Adrenal gland (tissue), 9 donors: ENCODE measurements at regions not wholly inside any gene's neighbourhood (a gene's known extent, or its start where the extent isn't known, plus 50 kb on each side); places are given as distances from the start of the nearest gene placed in this dataset.

ENCODE experiments used
- DNase-seq, 7 donors: peaks; one replicate each; pipeline ENCODE4 v3.0.0-alpha.2; 2019 to 2020
- H3K27ac ChIP-seq, 5 donors: fragments of 200-600 bp; sonication (generic) in 4 of 5; 1 replicate in 3 of 5; 2 replicates in 2 of 5; pipeline versions ENCODE4 v1.5.1 to v1.8.0; 2016 to 2020; ENCODE audit warnings: mild to moderate bottlenecking in 1 of 5
- H3K27me3 ChIP-seq: fragments of 200-600 bp; 2 replicates; pipeline ENCODE4 v1.8.0; 2021
- H3K36me3 ChIP-seq, 2 donors: fragments of 200-600 bp; replicated peaks in 1 of 2; 1 replicate in 1 of 2; 2 replicates in 1 of 2; pipeline versions ENCODE4 v1.5.1 to v1.8.0; 2018 to 2022
- H3K4me1 ChIP-seq, 2 donors: fragments of 200-600 bp; replicated peaks in 1 of 2; 1 replicate in 1 of 2; 2 replicates in 1 of 2; pipeline versions ENCODE4 v1.5.1 to v1.8.0; 2018 to 2021
- H3K4me3 ChIP-seq, 4 donors: fragments of 200-600 bp; sonication (generic) in 3 of 4; one replicate each; pipeline ENCODE4 v1.5.1; 2016 to 2018
- H3K9me3 ChIP-seq, 3 donors: fragments of 200-600 bp; sonication (generic) in 1 of 3; replicated peaks in 1 of 3; 1 replicate in 2 of 3; 2 replicates in 1 of 3; pipeline versions ENCODE4 v1.5.1 to v1.8.0; 2016 to 2021
- CTCF ChIP-seq, 6 experiments: fragments of 450-650 bp in 4 of 6; fragments of 200-600 bp in 2 of 6; sonication (generic) in 1 of 6; IDR thresholded peaks; 1 replicate in 5 of 6; 2 replicates in 1 of 6; pipeline versions ENCODE4 v1.5.1 to v1.8.0; 2016 to 2021; ENCODE audit warnings: antibody characterized with exemption in 6 of 6, mild to moderate bottlenecking in 2 of 6, moderate library complexity in 1 of 6
- POLR2A ChIP-seq, 2 donors: fragments of 450-650 bp; IDR thresholded peaks; one replicate each; pipeline ENCODE4 v1.6.1; 2017; ENCODE audit warnings: antibody characterized with exemption in 2 of 2, mild to moderate bottlenecking in 2 of 2, moderate library complexity in 1 of 2
- WGBS, 4 donors: extraction: QIAGEN DNeasy Blood & Tissue Kit in 2 of 4; methylation state at CpG; one replicate each; pipeline versions ENCODE4 v1.1.5 to v1.1.7; 2013 to 2017; 5-methylcytosine and 5-hydroxymethylcytosine counted together
- intact Hi-C, 2 donors: fragments of 100-400 bp; cut with DNase I; formaldehyde crosslinking; loops; one replicate each; pipeline versions ENCODE4 v1.14.1 to v1.15.0; 2022 to 2023
- donor health status: healthy with polysubstance abuse.
- donor health status: Bipolar disorder and iron deficiency.
- donor health status: DM: yes; HTN: yes; CAD: no.
- donor health status: DM: no; HTN: no; CAD: no.
- donor health status: DM: no; HTN: no; CAD: no.

GRCh38 chr18:6600667-6601167, 128.8 kb upstream of the ARHGAP28 start:
- TF ChIP-seq POLR2A (IDR thresholded peaks at IDR 0.05) (no peak), CTCF (IDR thresholded peaks at IDR 0.05) (no peak)
- Histone ChIP-seq H3K27me3 (no peaks in the 10 kb centered on the region), H3K4me3 (no peak overlapping the region), H3K36me3 (no peaks in the 10 kb centered on the region), H3K4me1 (no peaks in the 10 kb centered on the region), H3K27ac (no peak overlapping the region), H3K9me3 (no peaks in the 10 kb centered on the region)
- DNase-seq = no peak
- WGBS, 4 donors = 85 to 91% (median 86%) methylated on average over 3 of the region's 3 CpGs
- intact Hi-C loops = no loop called here

GRCh38 chr18:6601241-6601640, 128.3 kb upstream of the ARHGAP28 start:
- no peaks in the 10 kb centered on the region for H3K36me3 ChIP-seq
- no peaks in the 10 kb centered on the region for H3K9me3 ChIP-seq
- intact Hi-C loops = no loop called here
- no peak for TF ChIP-seq CTCF (IDR thresholded peaks at IDR 0.05)
- no peak for TF ChIP-seq POLR2A (IDR thresholded peaks at IDR 0.05)
- H3K4me3 ChIP-seq = no peak overlapping the region
- H3K4me1 ChIP-seq = no peaks in the 10 kb centered on the region
- H3K27me3 ChIP-seq = no peaks in the 10 kb centered on the region
- 88 to 93% (median 92%) methylated on average over 6 of the region's 6 CpGs for WGBS, 4 donors
- no peak overlapping the region for H3K27ac ChIP-seq
- DNase-seq = no peak

- Histone ChIP-seq H3K27ac (no peak overlapping the region), H3K4me1 (no peaks in the 10 kb centered on the region), H3K4me3 (no peak overlapping the region), H3K9me3 (no peaks in the 10 kb centered on the region), H3K27me3 (no peaks in the 10 kb centered on the region), H3K36me3 (no peaks in the 10 kb centered on the region)
- intact Hi-C loops = no loop called here
- no peak for DNase-seq
- WGBS, 4 donors = 87 to 93% (median 90%) methylated on average over 4 to 5 of the region's 5 CpGs
- TF ChIP-seq POLR2A (IDR thresholded peaks at IDR 0.05) (no peak), CTCF (IDR thresholded peaks at IDR 0.05) (no peak)
Measured at GRCh38 chr18:6602365-6602764, 127.2 kb upstream of the ARHGAP28 start.

- no peaks in the 10 kb centered on the region for H3K27me3 ChIP-seq
- no peaks in the 10 kb centered on the region for H3K4me1 ChIP-seq
- TF ChIP-seq CTCF (IDR thresholded peaks at IDR 0.05) = no peak
- TF ChIP-seq POLR2A (IDR thresholded peaks at IDR 0.05) = no peak
- no peak overlapping the region for H3K27ac ChIP-seq
- no peak for DNase-seq
- no peaks in the 10 kb centered on the region for H3K9me3 ChIP-seq
- no peaks in the 10 kb centered on the region for H3K36me3 ChIP-seq
- H3K4me3 ChIP-seq = no peak overlapping the region
- intact Hi-C loops = no loop called here
- WGBS, 4 donors = 62 to 78% (median 74%) methylated on average over 3 of the region's 3 CpGs
Measured at GRCh38 chr18:6604573-6604941, 125.0 kb upstream of the ARHGAP28 start.
